GM18870 (cell line): ENCODE measurements at regions not wholly inside any gene's neighbourhood (a gene's known extent, or its start where the extent isn't known, plus 50 kb on each side); places are given as distances from the start of the nearest gene placed in this dataset.

Experiments
- ATAC-seq: cut with Tn5 transposase; IDR thresholded peaks from one replicate; pipeline ENCODE4 v1.9.1; 2021; ENCODE audit warnings: moderate library complexity; ENCODE audit not compliant: unreplicated experiment

DNA sequence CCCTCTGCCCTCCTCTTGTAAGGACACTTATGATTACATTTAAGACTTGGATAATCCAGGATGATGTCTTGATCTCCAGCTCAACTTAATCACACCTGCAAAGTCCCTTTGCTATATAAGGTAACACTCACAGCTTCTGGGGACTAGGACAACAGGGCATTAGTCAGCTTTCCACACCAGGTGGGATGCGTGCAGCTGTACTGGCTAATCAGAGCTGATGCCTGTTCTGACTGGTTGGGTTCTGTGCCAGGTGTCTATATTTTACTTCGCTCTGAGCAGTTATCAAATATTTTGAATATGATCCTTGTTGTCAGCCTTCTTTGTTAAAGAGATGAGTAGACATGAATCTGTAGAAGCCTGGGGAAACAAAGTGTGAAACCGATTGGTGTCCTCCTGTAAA is 115.5 kb upstream of the ATP8B1 start:
- ATAC-seq: no peak

DNA sequence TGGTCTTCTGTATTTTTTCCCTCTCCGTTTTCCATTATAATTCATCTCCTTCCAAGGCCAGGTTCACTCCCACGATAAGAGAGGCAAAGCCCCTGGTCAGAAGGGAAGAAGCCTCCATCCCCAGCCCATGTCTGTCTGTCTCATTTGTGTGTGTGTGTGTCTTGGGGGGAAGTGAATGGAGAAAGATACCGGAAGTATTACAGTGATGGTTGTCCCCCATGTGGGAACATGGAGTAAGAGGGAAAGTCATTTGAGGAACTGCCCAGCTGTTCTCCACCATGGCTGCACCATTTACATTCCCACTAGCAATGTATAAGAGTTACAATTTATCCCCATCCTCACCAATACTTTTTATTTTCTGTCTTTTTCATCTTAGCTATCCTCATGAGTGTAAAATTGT is 113.6 kb upstream of the ATP8B1 start:
- no peak for ATAC-seq

DNA sequence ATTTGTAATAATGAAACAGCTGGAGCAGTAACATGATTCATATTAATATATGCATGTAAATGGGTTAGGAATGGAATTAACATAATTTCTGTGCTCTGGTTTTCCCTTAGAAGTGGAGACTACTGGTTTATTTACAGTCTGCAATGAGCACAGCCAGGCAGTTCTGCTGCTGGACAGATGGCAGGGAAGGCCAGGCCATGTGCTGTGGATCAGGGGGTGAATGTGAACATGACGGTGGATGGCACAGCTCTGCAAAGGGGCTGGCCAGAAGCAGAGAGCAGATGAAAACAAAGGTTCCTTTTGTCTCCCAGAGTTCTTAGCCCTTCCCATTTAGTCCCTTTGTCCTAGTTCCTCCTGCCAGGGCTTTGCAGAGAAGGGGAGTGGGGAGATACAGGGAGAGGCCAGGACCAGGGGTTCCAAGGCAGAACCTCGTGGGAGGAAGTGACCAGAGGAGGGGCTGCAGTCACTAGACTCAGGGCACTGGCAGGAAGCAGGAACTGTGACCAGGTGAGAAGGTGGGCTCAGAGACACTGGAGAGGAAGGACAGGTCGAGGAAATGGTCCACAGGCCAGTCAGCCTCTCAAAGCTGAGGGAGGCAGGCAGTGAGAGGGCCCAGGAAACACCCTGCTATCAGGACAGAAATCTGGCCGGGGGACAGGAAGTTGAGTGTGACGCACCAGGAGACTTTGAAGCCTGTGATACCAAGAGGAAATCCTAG is 112.9 kb upstream of the ATP8B1 start:
- no peak for ATAC-seq

DNA sequence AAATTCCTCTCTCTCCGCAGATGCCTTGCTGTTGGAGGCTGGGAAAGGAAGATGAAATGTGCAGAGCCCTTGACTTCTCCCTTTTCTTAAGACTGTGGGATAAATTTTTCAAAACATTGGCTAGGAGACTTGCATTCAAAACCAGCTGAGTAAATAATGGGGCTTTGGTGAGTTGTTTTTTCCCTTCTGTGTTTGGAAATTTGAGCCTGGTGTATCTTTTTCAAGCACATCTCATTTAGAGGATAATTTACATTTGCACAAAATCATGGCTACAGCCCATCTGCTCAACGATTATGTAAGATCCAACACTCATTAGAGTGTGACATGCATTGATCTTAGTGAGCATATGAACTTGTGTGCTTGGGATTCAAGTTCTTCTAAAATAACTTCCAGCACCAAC is 112.1 kb upstream of the ATP8B1 start:
- no peak for ATAC-seq

DNA sequence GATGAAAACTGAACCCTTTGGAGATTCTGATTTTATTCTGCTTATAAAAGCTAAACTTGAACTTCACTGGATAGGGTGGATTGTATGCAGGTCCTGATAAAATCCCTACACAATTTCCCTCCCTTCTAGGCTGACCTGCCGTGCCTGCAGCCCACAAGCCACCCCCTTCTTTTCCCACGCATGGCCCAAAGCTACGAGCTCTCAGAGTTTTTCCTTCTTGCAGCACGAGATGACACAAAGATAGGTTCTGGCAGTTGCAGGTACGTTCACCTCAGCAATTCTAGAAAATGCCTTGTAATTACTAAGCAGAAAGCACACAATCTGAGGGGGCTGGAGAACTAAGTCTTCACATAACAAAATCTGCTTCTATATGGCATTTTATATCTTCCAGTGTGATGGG is 110.6 kb upstream of the ATP8B1 start:
- ATAC-seq: no peak

DNA sequence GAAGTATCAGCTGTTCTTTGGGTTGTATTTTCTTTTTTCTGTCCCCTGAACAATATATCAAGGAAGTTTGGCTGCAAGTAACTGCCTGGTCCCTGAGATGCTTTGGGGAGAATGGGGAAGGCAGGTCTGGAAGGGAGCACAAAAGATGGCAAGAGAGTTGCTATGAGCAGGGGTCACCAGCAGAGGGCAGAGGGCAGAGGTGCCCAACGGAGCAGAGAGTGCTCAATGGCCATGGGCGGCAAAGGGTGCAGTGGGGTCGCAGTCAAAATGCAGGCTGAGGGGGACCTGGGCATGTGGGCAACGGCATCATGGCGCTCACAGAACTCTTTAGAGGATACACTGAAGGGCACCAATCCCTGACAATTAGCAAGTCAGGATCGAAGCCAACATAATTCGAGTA is 107.7 kb upstream of the ATP8B1 start:
- no peak for ATAC-seq

DNA sequence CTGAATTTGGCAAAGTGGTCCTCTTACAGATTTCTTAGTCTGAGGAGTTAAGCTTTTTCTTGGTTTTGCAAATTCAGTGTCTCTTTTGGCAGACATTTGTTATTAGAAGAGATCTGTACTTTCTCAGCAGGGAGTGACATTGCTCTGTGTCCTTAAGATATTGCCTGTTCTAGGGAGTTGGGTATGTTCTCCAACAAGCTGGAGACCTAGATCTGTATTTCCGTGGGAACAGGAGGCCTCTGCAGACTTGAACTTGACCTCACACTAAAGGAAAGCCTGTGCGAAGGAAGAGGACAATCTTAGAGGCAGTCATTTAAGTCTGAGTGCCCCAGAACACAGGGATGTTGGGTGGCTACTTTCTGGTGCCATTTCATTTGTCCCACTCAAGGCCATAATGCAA is 107.0 kb upstream of the ATP8B1 start:
- ATAC-seq: no peak

DNA sequence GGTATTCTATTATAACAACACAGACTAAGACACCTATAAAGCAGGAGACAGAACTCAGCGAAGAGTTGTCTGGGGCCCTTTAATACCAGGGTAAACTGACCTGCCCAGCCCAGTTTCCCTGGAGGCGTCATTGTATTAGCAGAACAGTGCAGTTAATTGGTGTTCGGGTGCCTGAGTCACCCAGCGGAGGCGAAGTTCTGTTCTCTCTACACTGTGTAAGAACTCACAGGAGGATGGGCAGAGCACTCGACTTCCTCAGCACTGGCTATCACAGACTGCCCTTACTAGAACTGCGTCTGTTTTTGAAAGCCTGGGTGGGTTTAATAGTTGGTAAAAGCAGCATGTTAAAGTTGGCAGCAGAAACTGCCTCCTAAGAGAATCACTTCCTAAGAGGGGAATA is 106.5 kb upstream of the ATP8B1 start:
- ATAC-seq: no peak

DNA sequence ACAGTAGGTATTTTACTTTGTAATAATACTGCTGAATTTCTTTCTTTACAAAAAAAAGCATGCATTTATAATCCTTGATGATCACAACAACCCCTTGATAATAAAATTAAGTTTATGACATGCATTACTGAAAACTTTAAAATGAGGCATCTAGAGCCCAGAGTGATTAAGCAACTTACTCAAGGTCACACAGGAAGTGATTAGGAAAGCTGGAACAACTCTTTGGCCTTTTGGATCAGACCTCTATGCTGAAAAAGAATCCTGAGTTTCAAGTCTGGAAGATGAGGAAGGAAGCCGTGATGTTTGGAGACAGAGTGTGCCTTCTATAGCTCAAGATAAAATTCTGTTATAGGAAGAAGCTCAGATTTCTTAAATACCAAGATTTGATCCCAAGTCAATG is 105.0 kb upstream of the ATP8B1 start:
- ATAC-seq: no peak

DNA sequence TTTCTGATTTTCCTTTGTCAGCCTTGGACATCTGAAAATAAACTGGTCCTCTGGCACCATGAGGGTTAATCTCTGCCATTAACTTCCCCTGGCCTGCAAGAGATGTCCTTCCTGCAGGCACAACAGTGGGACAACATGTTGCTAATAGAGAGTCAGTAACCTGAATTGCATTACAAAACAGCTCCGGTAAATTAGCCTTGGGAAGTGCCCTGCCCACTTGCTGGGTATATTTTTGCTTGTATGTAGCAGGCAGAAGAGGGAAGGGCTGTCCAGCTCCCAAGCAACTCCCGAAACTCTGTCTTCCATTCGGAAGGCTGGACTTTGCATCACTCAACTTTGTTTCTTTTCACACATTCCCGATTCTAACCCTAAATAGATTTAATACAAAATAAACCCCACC is 104.4 kb upstream of the ATP8B1 start:
- ATAC-seq: no peak

DNA sequence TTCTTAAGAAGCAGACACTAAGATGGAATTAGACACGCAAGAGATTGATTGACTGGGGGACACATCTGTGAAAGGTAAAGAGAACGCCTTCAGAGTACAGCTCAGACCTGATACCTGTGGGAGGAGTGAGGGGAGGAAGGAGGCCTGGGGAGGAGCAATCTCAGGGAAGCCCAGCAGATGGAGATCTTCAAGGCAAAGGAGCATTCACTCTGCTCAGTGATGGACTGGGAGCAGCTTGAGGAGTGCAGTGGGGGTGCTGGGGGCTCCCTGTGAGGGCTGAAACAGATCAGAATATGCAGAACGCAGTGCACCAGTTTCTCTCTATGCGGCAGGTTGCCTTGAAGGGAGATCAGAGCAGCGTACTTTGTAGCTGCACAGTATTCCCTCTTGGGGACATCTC is 103.7 kb upstream of the ATP8B1 start:
- ATAC-seq: no peak

DNA sequence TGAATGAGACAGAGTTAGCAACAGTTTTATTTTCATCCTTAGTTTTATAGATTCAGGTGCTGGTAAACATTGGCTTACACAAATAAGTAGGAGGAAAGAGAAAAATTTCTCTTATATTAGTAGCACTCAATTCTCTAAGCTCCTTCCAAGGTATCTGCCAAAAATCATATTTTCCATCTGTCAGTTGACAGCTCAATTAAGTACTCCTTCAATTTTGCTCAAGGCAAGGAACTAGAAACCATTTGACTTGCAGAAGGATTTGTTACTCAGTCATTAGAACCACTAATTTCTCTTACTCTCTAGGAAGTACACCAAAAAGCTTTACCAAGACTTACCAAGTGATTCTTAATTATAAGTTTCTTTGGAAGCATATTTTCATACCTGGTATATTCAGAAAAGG is 101.4 kb upstream of the ATP8B1 start:
- ATAC-seq: no peak

DNA sequence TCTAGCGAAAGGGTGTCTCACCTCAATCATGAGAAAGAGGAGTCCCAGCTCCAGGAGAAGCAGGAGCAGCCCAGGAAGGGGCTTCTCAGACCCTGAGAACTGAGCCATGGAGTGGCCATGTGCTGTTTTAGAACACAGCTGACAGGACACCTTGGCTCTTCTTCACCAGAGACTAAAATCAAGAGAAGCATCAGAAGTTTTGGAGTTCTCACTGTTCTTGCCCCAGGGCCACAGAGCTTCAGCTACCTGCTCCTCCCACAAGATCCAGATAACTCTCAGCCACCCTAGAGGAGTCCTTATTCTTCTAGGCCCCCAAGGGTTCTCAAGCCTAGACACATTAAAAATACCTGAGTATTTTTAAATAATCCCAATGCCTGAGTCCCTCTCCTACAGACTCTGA is 99.6 kb upstream of the ATP8B1 start:
- no peak for ATAC-seq

DNA sequence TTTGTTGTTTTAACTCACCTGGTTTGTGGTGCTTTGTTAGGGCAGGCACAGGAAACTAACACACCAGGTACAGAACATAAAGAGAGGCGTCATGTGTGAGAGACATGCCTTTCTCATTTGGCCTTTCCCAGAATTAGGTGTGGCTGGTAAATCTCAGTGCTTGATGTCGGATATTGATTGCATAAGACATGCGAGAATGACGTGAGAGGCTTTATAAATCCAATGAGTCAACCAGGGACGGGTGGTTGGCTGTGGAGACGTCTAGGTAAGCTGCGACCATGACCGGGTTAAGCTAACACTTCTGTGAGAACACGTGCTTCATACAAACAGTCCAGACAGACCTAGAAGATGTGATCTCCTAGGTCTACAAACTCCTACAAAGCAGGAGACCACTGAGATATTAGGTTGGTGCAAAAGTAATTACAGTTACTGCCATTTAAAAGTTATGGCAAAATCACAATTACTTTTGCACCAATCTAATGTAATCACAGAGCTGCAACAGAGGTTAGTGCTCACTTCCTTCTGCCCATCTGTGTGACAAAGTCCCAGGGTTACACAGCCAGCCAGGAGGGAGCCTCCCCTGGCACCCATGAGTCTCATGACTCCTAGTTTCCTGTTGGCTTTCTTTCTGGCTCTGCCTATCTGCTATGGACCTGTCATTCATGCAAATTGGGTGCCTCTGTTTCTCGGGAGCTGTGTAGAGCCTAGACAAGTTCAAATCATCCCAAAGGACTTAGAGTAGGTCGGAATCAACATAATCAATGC is 98.9 kb upstream of the ATP8B1 start:
- ATAC-seq: no peak

DNA sequence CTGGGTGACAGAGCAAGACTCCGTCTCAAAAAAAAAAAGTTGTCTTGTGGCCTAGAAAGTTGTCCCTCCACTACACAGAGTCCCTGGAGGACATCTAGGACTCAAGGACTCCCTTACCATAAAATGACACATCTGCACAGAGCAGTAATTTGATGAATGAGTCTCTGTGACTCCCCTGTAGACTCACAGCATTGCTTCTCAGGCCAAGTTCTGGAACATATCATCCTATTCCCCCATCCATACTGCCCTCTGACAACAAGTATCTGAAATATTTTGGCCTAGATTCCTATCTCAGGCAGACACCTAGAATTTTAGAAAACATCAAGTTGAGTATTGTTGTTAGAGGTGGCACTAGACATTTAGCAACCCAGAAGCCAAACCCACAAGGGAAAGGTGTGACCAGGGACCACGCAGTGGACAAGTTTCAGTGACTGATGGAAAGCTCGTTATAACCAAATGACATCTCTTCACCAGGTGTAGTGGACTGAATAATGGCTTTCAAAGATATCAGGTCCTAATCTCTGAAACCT is 97.9 kb upstream of the ATP8B1 start:
- ATAC-seq: no peak

DNA sequence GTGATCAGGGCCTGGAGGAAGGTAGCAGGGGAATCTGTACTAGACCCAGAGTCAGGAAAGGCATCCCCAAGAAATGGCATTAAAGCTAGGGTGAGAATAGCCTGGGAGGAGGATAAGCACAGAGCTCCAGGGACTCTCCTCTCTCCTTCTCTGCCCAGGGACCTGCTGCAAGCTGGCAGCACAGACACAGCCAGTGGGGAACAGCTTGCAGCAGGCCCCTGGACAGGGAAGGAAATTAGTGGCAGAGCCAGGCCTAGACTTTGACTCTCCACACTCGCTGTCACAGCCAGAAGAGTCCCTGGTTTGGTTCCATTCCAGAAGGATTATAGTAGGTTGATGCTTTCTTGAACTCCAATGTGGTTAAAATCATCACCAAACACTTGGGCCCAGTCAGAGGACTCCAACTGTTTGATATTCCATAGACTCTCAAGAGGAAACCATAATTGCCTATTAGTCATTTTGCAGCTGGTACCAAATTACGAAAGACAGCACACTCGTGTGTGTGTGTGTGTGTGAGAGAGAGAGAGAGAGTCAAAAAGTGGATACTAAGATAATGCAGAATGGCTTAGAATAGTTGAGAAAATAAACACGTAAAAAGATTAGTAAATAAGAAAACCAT is 95.5 kb upstream of the ATP8B1 start:
- no peak for ATAC-seq

DNA sequence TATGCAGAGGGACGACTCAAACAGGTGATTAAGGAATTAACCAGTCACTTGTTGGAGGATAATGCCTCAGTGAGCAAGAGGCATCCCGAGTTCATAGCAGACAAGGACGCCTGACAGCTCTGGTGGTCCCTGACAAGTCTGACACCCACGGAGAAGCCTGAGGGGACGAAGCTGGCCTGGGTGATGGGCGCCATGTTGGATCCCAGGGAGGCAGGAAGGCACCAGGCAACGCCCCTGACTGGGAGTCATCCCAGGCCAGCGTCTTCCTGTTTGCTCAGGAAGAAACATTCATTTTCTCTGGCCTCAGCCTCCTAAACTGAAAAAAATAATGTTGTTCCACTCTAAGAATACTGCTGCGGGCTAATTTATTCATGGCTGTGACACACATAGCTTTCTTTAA is 92.1 kb upstream of the ATP8B1 start:
- ATAC-seq: no peak

DNA sequence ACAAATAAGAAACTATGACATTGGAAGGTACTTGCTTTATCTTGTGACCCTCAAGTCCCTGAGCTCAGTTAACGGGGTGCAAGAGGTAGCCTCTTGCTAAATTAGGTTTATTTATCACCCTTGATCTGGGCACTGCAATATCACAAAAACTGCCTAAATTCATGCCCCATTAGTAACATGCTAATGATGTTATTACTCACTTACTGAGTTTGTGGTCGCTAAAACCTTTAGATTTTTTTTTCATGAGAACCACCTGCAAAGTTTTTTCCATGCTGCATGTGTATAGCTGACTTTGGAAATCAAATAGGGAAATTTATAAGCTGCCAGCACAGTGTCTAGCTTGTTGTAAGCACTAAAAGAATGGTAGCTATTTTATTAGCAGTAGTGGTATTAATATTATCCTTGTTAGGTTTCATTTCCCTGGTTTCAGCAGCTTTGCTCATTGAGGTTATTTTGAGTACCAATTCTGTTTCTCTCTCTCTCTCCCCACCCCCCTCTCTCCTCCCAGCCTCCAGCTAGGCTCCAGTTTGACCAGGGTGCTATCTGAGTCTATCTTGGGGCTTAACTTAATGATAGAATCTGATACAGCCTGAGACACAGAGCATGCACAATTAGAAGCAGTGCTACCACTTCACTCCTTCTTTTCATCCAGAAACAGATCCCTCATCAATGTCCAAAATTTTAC is 88.7 kb upstream of the ATP8B1 start:
- ATAC-seq: no peak

DNA sequence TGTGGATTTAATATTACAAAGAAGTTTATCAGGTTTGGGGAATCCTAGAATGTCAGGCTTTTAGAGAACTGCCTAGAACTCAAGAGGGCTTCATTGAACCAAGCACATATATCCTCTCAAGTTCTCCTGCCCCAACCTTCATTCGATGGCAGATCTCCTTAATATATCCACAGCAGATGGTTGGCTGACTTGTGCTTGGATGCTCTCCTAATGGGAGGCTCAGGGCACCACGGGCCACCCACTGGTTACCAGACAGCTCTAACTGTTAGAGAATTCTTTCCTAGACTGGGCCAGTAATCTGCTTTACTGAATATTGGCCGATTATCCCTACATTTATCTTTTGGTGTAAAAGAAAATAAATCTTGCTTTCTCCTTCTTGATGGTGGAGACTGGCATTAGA is 87.2 kb upstream of the ATP8B1 start:
- ATAC-seq: no peak

DNA sequence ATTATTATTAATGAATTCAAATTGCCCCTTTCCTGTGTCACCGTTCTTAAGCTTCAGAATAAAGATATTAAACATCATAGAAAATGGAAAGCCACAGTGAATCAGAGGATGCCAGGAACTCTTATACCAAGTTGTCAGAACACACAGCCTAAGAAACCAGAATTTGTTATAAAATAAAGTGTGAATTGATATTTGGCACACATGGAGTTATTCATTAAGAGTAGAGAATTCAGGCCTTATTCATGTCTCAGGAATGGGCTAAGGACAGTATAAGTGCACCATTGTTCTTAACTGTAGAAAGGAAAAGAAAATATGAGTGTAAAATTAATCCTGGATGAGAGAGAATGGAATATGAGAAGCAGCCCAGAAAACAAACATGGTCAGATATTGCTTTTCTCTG is 86.7 kb upstream of the ATP8B1 start:
- ATAC-seq: no peak

DNA sequence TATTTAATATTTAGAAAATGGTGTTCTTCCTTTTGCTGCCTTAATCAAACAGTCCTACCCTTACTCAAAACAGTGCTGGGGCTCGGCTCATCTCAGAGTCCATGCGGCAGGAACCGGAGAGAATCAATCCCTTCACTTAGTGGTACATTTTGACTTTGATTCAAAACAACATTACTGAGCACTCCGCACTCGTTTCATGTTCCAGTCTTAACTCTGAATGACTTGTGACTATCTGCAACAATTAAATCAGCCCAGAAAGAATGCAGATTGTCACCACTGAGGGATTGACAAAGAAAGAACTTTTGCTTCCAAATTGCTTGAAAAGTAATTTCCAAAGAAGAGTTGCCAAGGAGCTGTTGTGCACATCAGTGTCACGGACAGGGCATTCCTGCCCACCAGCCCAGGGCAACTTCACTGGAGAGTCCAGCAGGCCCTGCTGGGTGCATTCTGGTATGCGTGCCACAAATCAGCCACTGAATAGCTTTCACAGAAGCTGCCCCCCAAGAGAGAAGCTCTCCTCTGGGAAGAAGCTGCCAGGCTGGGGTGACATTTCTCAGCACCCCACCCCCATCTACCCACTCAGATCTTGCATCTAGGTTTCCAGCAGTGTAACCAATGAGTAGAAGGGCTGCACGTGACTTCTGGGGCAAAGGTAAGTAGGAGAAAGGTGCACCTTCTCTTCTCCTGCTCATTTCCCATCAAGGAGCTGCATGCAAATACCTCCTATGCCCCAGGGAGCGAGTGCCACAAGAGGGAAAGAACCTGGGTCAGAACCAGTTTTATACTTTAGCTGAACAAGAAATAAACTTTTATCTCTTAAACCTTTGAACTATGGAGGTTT is 84.6 kb upstream of the ATP8B1 start:
- ATAC-seq: no peak
